ENCODE measurements at regions not wholly inside any gene's neighbourhood (a gene's known extent, or its start where the extent isn't known, plus 50 kb on each side); places are given as distances from the start of the nearest gene placed in this dataset.
A peak's percentile ranks its signal among the peaks of the same experiment; 100 is the strongest.

- DNase-seq (ENCODE audit: low read depth) = peak; percentile 38
- no peak for TF ChIP-seq CTCF (IDR thresholded peaks at IDR 0.05; ENCODE audit: insufficient read depth, low read length)
- no peak overlapping the region for H3K4me3 ChIP-seq (ENCODE audit: low read depth, low read length)
Observed at GRCh38 chr5:163846512-163846911, 341.1 kb downstream of the MAT2B start.

DNA sequence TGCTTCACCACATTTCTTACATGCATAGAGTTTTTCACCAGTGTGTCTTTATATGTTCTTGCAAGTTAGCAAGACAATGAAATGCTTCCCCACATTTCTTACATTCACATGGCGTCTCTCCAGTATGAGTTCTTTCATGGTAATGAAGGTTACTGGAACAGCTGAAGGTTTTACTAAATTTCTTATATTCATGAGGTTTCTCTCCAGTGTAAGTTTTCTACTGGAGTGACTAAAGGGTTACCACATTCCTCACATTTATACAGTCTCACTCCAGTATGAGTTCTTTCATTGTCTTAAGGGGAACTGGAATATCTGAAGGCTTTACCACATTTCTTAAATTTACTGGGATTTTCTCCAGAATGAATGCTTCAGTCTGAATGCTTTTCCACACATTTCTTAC is 350.3 kb downstream of the MAT2B start:
- no peak overlapping the region for H3K4me3 ChIP-seq (ENCODE audit: low read depth, low read length)
- no peak for TF ChIP-seq CTCF (IDR thresholded peaks at IDR 0.05; ENCODE audit: insufficient read depth, low read length)
- DNase-seq (ENCODE audit: low read depth) = no peak

- H3K4me3 ChIP-seq (ENCODE audit: low read depth, low read length) = no peak overlapping the region
- TF ChIP-seq CTCF (IDR thresholded peaks at IDR 0.05; ENCODE audit: insufficient read depth, low read length) = no peak
- DNase-seq (ENCODE audit: low read depth) = no peak
Observed at GRCh38 chr5:163861670-163862069, 356.3 kb downstream of the MAT2B start.

DNA sequence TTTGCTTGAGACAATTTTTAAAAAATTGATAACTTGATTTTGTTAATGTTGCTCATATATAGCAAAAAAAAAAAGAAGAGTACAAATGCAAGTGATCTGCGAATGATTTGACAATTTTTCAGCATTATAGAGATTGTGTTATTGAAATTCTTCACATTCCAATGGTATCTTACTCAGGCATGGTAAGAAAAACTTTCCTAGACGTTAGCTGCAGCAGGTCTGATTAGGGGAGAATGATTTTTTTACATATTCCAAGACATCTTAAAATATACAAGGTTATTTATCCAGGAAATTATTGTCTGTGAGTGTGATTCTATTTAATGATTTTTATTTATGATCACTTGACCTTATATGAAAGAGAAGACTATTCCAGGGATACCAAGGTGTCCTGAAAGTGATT is 361.9 kb downstream of the MAT2B start:
- no peak overlapping the region for H3K4me3 ChIP-seq (ENCODE audit: low read depth, low read length)
- DNase-seq (ENCODE audit: low read depth) = peak; percentile 79
- TF ChIP-seq CTCF (IDR thresholded peaks at IDR 0.05; ENCODE audit: insufficient read depth, low read length) = no peak

- peak; percentile 80 for DNase-seq (ENCODE audit: low read depth)
- H3K4me3 ChIP-seq (ENCODE audit: low read depth, low read length) = no peak overlapping the region
- no peak for TF ChIP-seq CTCF (IDR thresholded peaks at IDR 0.05; ENCODE audit: insufficient read depth, low read length)
Observed at GRCh38 chr5:163867738-163868137, 362.3 kb downstream of the MAT2B start.

GRCh38 chr5:163869581-163869980 is 364.2 kb downstream of the MAT2B start:
- no peak for DNase-seq (ENCODE audit: low read depth)
- no peak overlapping the region for H3K4me3 ChIP-seq (ENCODE audit: low read depth, low read length)
- no peak for TF ChIP-seq CTCF (IDR thresholded peaks at IDR 0.05; ENCODE audit: insufficient read depth, low read length)

- H3K4me3 ChIP-seq (ENCODE audit: low read depth, low read length) = no peak overlapping the region
- TF ChIP-seq CTCF (IDR thresholded peaks at IDR 0.05; ENCODE audit: insufficient read depth, low read length) = no peak
Observed at GRCh38 chr5:163870441-163870840, 365.0 kb downstream of the MAT2B start.

More at GRCh38 chr5:163870441-163870840, 365.0 kb downstream of the MAT2B start:
- no peak for DNase-seq (ENCODE audit: low read depth)
